ENCODE measurements at regions not wholly inside any gene's neighbourhood (a gene's known extent, or its start where the extent isn't known, plus 50 kb on each side); places are given as distances from the start of the nearest gene placed in this dataset.
"Not testable (repeated sequence)": the region's sequence is repeated elsewhere in the genome, so short reads cannot be mapped to it uniquely, and the experiment has no call there.

DNA sequence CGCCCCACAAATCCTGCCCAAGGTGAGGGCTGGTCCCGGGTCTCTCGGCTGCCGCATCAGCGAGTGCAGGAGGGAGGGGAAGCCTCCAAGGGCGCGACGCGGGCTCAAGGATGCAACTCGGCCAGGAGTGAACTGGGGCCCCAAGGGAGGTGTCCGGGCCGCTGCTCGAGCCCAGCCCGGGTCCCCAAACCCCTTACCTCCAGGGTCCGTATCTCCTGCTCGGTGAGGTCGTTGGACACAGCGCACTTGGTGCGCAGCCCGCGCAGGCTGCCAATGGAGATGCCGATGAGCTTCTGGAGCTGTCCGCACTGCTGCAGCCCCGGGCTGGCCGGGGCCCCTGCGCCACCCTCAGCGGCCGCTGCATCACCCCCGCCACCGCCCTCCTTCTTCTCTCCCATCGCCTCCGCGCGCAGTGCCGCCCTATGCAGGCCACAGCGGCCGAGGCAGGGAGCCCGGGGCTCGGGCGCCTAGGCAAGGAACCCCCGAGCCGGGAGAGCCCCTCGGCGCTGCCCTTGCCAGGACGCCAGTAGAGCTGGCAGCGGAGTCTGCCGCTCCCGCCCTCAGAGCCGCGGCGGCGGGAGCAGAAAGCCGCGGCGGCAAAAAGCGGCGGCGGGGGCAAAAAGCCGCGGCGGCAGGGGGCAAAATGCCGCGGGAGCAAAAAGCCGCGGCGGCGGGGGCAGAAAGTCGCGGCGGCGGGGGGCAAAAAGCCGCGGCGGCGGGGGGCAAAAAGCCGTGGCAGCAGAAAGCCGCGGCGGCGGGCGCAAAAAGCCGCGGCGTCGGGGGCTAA lies 135.1 kb downstream of the ZNF92 start:
- DNase-seq (ENCODE audit: low spot score); in situ Hi-C loops (cut with MboI; ENCODE audit: low sequenced_read_pairs, unreplicated experiment): not testable (repeated sequence)

DNA sequence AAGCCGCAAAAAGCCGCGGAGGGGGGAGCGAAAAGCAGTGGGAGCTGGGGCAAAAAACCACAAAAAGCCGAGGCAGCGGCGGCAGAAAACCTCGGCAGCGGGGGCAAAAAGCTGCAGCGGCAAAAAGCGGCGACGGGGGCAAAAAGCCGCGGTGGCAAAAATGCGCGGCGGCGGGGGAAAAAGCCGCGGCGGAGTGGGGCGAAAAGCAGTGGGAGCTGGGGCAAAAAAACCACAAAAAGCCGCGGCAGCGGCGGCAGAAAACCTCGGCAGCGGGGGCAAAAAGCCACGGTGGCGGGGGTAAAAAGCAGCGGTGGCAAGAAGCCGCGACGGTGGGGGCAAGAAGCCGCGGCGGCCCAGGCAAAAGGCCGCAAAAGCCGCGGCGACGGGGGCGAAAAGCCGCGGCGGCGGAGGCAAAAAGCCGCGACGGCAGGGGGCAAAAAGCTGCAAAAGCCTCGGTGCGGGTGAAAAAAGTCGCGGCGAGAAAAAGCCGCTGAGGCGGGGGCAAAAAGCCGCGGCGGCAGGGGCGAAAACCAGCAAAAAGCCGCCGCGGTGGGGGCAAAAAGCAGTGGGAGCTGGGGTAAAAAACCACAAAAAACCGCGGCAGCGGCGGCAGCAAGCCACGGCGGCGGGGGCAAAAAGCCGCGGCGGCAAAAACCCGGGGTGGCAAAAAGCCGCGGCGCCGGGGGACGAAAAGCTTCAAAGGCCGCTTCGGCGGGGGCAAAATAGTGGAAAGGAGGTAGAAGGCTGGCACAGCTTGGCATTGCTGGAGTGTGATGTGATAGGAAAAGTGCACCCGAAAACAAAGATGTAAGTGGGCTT lies 135.9 kb downstream of the ZNF92 start:
- in situ Hi-C loops (cut with MboI; ENCODE audit: low sequenced_read_pairs, unreplicated experiment) = no loop called here

DNA sequence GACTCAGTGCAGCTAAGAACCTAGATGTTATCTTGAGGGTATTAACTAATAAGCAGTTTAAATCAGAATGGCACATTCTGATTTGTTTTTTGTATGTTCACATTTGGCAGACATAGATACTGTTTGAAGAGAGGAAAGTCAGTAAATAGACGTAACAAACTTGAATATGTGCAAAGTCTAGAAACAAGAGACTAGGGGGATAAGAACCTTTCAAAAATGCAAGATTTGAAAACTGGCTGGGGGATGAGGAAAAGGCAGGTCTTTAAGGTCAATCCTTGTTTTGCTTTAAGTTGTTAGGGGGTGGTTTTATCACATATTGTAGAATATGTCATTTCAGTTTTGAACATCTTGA lies 136.5 kb downstream of the ZNF92 start:
- in situ Hi-C loops (cut with MboI; ENCODE audit: low sequenced_read_pairs, unreplicated experiment); DNase-seq (ENCODE audit: low spot score): not testable (repeated sequence)

More for the DNA sequence above, 135.9 kb downstream of the ZNF92 start:
- no peak for DNase-seq (ENCODE audit: low spot score)
- TF ChIP-seq, protein P1, sequence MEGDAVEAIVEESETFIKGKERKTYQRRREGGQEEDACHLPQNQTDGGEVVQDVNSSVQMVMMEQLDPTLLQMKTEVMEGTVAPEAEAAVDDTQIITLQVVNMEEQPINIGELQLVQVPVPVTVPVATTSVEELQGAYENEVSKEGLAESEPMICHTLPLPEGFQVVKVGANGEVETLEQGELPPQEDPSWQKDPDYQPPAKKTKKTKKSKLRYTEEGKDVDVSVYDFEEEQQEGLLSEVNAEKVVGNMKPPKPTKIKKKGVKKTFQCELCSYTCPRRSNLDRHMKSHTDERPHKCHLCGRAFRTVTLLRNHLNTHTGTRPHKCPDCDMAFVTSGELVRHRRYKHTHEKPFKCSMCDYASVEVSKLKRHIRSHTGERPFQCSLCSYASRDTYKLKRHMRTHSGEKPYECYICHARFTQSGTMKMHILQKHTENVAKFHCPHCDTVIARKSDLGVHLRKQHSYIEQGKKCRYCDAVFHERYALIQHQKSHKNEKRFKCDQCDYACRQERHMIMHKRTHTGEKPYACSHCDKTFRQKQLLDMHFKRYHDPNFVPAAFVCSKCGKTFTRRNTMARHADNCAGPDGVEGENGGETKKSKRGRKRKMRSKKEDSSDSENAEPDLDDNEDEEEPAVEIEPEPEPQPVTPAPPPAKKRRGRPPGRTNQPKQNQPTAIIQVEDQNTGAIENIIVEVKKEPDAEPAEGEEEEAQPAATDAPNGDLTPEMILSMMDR (IDR thresholded peaks at IDR 0.05; ENCODE audit: borderline replicate concordance, control extremely low read depth, extremely low read depth, insufficient read depth, missing control alignments) = no peak

DNA sequence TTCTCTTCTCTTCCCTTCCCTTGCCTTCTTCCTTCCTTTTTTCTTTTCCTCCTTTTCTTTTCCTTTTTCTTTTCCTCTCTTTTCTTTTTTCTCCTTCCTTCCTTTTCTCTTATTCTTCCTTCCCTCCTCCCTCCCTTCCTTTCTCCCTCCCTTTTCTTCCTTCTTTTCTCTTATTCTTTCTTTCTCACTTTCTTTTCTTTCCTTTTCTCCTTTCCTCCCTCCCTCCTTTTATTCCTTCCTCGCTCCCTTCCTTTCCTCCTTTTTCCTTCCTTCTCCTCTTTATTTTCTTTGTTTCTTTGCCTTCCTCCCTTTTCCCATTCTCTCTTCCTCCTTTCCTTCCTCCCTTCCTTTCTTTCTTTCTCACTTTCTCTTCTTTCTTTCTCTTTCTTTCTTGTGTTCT lies 146.1 kb downstream of the ZNF92 start:
- DNase-seq (ENCODE audit: low spot score); in situ Hi-C loops (cut with MboI; ENCODE audit: low sequenced_read_pairs, unreplicated experiment): not testable (repeated sequence)

DNA sequence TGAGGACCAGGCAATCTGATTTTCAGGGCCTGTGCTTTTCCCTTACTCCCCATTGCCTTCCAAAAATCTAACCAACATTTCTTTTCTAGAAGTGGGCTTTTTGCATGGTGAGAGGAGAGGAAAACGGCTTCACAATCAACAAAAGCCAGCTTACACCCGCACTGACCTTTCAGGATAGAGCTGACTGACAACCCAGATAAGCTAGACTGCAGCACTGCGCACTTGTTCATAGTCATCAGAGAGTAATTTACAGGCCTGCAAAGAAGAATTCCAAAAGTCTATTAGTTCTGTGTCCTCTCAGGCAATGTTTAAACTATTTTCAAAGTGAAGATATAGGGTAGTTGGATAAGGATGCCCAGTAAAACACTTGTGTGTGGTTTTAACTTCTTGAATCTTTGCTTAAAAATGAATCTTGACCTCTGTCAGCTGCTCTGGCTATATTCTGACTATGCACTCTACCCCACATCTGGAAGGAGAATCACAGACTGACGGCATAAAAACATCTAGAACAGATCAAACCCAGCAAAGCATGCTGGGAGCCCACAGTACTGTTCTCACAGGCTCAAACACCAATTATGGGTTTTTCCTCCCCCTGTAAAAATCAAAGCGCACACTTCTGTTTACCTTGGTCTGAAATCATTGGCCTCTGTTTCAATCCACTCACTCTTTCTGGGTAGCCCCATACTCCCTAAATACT lies 172.0 kb downstream of the ZNF92 start:
- in situ Hi-C loops (cut with MboI; ENCODE audit: low sequenced_read_pairs, unreplicated experiment); DNase-seq (ENCODE audit: low spot score): not testable (repeated sequence)

DNA sequence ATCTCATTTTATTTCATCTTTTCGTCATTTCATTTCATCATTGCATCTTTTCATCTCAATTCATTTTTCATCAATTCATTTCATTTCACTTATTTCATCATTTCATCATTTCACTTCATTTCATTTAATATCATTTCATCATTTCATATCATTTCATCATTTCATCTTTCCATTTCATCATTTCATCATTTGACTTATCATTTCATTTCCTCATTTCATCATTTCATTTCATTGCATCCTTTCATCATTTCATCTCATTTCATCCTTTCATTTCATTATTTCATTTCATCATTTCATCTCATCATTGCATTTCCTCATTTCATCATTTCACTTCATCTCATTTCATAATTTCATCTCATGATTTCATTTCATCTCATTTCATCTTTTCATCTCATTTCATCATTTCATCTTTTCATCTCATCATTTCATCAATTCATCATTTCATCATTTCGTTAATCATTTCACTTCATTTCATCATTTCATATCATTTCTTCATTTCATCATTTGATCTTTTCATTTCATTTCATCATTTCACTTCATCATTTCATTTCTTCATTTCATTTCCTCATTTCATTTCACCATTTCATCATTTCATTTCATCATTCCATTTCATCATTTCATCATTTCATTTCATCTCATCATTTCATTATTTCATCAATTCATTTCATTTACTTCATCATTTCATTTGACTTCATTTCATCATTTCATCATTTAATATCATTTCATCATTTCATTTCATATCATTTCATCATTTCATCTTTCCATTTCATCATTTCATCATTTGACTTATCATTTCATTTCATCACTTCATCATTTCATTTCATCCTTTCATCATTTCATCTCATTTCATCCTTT lies 176.2 kb downstream of the ZNF92 start:
- DNase-seq (ENCODE audit: low spot score); in situ Hi-C loops (cut with MboI; ENCODE audit: low sequenced_read_pairs, unreplicated experiment): not testable (repeated sequence)

DNA sequence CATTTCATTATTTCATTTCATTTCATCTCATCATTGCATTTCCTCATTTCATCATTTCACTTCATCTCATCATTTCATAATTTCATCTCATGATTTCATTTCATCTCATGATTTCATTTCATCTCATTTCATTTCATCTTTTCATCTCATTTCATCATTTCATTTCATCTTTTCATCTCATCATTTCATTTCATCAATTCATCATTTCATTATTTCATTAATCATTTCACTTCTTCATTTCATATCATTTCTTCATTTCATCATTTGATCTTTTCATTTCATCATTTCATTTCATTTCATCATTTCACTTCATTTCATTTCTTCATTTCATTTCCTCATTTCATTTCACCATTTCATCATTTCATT lies 176.8 kb downstream of the ZNF92 start:
- DNase-seq (ENCODE audit: low spot score) = not testable (repeated sequence)

DNA sequence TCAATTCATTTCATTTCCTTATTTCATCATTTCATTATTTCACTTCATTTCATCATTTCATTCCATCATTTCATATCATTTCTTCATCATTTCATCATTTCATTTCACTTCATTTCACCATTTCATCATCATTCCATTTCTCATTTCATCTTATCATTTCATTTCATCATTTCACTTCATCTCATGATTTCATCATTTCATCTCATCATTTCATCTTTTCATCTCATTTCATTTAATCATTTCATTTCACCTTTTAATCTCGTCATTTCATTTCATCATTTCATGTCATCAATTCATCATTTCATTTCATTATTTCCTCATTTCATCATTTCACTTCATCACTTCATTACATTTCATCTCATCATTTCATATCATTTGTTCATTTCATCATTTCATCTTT lies 177.4 kb downstream of the ZNF92 start:
- DNase-seq (ENCODE audit: low spot score); in situ Hi-C loops (cut with MboI; ENCODE audit: low sequenced_read_pairs, unreplicated experiment): not testable (repeated sequence)

More for the DNA sequence above, 176.8 kb downstream of the ZNF92 start:
- in situ Hi-C loops (cut with MboI; ENCODE audit: low sequenced_read_pairs, unreplicated experiment) = not testable (repeated sequence)

DNA sequence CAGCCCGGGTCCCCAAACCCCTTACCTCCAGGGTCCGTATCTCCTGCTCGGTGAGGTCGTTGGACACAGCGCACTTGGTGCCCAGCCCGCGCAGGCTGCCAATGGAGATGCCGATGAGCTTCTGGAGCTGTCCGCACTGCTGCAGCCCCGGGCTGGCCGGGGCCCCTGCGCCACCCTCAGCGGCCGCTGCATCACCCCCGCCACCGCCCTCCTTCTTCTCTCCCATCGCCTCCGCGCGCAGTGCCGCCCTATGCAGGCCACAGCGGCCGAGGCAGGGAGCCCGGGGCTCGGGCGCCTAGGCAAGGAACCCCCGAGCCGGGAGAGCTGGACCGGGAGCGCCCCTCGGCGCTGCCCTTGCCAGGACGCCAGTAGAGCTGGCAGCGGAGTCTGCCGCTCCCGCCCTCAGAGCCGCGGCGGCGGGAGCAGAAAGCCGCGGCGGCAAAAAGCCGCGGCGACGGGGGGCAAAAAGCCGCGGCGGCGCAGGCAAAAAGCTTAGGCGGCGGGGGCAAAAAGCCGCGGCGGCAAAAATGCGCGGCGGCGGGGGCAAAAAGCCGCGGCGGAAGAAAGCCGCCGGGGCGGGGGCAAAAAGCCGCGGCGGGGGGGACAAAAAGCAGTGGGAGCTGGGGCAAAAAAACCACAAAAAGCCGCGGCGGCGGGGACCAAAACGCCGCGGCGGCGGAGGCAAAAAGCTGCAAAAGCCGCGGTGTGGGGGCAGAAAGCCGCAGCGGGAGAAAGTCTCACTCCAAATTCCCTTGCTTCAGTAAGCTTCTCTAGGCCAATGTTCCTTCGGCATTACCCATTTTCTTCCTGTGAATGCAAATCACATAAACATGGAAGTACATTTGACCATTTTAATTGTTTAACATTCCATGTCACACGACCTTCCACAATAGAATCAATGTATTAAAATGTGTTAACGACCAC lies 181.2 kb downstream of the ZNF92 start:
- DNase-seq (ENCODE audit: low spot score); in situ Hi-C loops (cut with MboI; ENCODE audit: low sequenced_read_pairs, unreplicated experiment): not testable (repeated sequence)

DNA sequence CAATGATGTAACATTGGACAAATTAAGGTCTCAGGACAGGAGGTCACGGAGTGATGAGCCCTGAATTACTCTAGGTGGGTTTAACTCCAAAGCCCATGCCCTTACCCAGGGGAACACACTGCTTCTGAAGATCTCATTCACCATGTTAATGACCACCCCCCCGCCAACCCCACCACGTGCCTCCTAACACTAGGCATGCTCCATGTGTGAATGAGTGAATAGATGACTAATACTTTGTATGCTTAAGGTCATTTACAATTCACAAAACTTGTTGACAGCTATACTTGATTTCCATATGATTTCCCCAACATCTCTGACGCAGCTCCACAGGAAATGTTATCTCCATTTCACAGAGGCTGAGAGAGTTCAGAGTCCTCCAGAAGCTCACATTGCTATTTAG lies 184.9 kb downstream of the ZNF92 start:
- DNase-seq (ENCODE audit: low spot score); in situ Hi-C loops (cut with MboI; ENCODE audit: low sequenced_read_pairs, unreplicated experiment): not testable (repeated sequence)

DNA sequence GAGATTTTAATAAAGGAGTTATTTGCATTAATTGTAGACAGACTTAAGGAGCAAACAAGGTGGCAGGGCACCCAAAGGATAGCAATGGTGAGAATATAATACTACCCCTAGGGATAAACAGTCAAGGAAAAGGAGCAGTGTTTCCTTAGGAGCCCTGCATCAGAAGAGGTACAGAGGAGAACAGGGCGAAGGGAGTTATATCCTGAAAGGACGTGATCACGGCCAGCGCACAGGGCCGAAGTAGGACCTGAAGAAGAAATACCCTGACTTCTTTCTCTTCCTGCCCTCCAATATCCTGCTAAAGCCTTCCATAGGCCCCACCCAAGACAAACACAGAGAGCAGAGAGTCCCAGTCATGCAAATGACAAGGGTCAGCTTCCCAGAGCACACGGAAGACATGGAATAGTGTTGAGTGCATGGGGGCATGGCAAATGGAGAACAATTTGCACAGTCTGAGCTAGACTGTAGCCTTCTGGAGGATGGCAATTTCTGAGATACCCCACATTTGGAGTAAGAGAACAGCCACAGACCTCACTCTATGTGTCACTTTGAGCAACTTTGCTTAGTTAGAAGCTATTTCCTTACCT lies 188.2 kb downstream of the ZNF92 start:
- in situ Hi-C loops (cut with MboI; ENCODE audit: low sequenced_read_pairs, unreplicated experiment) = not testable (repeated sequence)

DNA sequence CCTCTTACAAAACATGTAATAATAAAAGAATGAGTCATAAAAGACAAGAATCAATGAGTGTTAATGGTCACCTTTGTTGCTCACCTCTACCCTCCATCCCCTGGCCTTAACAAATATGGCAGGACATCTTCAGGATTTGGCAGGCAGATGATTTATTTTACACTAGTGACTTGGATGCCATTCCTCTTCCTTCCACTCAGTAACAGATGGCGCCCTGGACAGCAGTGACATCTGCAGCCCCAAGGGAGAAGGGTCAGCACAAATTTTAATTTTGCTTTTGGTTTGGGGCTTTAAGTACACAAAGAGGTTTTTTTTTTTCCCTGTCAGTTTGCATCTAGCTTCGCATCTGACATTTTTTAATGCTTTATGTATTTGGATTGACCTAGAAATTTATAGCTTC lies 188.9 kb downstream of the ZNF92 start:
- DNase-seq (ENCODE audit: low spot score); in situ Hi-C loops (cut with MboI; ENCODE audit: low sequenced_read_pairs, unreplicated experiment): not testable (repeated sequence)

More for the DNA sequence above, 188.2 kb downstream of the ZNF92 start:
- DNase-seq (ENCODE audit: low spot score) = not testable (repeated sequence)

DNA sequence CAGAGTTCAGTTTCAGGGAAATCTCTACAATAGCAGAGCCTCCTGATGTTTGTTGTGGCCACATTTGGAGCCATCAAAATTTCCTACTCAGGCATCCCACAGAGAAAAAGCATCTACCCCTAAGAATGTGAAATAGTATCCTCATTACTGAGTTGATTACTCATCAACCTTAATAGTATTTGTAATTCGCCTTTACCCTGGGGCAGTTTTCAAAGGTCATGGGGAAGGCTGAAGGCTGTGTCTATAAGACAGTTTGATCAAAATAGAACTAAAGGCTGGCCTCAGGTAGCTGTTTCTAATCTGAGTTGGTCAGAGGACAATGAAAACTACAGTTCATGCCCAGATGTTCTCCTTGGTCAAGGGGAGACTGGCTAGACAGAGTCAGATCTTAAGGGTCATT lies 189.7 kb downstream of the ZNF92 start:
- in situ Hi-C loops (cut with MboI; ENCODE audit: low sequenced_read_pairs, unreplicated experiment); DNase-seq (ENCODE audit: low spot score): not testable (repeated sequence)

DNA sequence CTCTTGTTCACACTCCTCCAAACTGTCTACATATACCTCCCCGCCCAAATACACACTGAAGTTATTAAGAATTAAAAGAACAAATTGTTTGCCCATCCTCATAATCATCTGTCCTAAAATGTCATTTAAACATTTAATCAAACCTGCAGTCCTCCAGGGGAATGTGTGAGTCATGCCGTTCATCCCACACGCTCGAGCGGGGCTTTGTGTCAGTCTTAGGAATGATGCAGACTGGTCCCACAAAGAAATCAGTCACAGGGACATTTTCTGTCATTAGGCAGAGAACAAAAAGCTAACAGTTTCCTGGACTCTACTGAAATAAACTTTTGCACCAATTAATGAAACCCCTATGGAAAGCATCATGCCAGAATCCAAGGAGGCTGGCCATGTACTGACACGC lies 194.6 kb downstream of the ZNF92 start:
- DNase-seq (ENCODE audit: low spot score); in situ Hi-C loops (cut with MboI; ENCODE audit: low sequenced_read_pairs, unreplicated experiment): not testable (repeated sequence)

DNA sequence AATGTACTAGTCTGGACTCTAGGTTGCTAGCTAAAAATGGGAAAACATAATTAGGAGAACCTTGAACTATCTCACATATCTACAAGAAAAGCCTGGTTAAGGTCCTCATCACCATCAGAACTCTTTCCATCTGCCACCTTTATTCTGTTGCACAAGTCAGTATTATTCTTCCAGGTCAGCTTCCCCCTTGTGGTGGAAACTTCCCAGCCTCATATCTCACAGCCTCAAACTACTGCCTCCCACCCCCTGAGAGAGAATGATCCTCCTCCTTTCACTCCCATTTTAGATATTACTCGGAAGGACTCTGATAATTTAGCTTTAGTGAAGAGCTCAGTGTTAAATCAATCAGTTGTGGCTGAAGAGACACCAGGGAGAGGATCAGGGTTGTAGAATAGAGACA lies 197.3 kb downstream of the ZNF92 start:
- in situ Hi-C loops (cut with MboI; ENCODE audit: low sequenced_read_pairs, unreplicated experiment); DNase-seq (ENCODE audit: low spot score): not testable (repeated sequence)

Measured in GM13976 (cell line).